SK-N-SH (cell line): ENCODE measurements at regions not wholly inside any gene's neighbourhood (a gene's known extent, or its start where the extent isn't known, plus 50 kb on each side); places are given as distances from the start of the nearest gene placed in this dataset.

Source experiments
- CTCF ChIA-PET: fragments of 300-600, 350-600 bp; formaldehyde crosslinking; extraction: SDS; loops from one replicate; lab custom pipeline; 2021; lab: Yijun Ruan, JAX
- POLR2A ChIA-PET: fragments of 350-600 bp; sonication (Branson Sonifier 250); formaldehyde crosslinking; extraction: SDS; loops from one replicate; lab custom pipeline; 2020; ENCODE audit warnings: antibody characterized with exemption, inconsistent platforms; lab: Yijun Ruan, JAX
- DNase-seq: peaks from one replicate; pipeline ENCODE4 v3.0.0; 2012
- H2AFZ ChIP-seq: fragments of 200-600 bp; sonication (generic); 2 replicates; pipeline ENCODE4 v1.8.1; 2016; ENCODE audit warnings: antibody characterized with exemption, mild to moderate bottlenecking, low read depth
- H3F3A ChIP-seq: fragments of 200-600 bp; sonication (generic); replicated peaks from 2 replicates; pipeline ENCODE3; 2016; ENCODE audit warnings: antibody characterized with exemption, mild to moderate bottlenecking; ENCODE audit not compliant: insufficient read depth
- H3K27ac ChIP-seq, 2 experiments: fragments of 200-500 bp in 1 of 2; fragments of 200-600 bp in 1 of 2; sonication (Bioruptor generic) in 1 of 2; sonication (generic), shearing (Covaris generic) in 1 of 2; 2 replicates each; pipeline versions ENCODE4 v1.5.1 to v1.6.1; 2014 to 2016; ENCODE audit warnings: low read depth in 2 of 2, inconsistent platforms in 1 of 2, low read length in 1 of 2, mild to moderate bottlenecking in 1 of 2, mixed read lengths in 1 of 2
- H3K27me3 ChIP-seq: fragments of 200-600 bp; sonication (generic), shearing (Covaris generic); 2 replicates; pipeline ENCODE4 v1.6.1; 2016; ENCODE audit warnings: mixed run types; ENCODE audit not compliant: insufficient read depth
- H3K36me3 ChIP-seq, 2 experiments: fragments of 200-500 bp in 1 of 2; fragments of 200-600 bp in 1 of 2; sonication (Bioruptor generic) in 1 of 2; sonication (generic) in 1 of 2; replicated peaks in 1 of 2; 2 replicates each; pipeline versions ENCODE3 to v1.5.1; 2014 to 2016; ENCODE audit warnings: low read length in 1 of 2, mild to moderate bottlenecking in 1 of 2; ENCODE audit not compliant: insufficient read depth in 2 of 2, control insufficient read depth in 1 of 2
- H3K4me1 ChIP-seq, 2 experiments: fragments of 200-500 bp in 1 of 2; fragments of 200-600 bp in 1 of 2; sonication (Bioruptor generic) in 1 of 2; sonication (generic), shearing (Covaris generic) in 1 of 2; 2 replicates each; pipeline versions ENCODE4 v1.5.1 to v1.6.1; 2014 to 2016; ENCODE audit warnings: low read depth in 1 of 2, low read length in 1 of 2, mixed run types in 1 of 2; ENCODE audit not compliant: insufficient read depth in 2 of 2, control insufficient read depth in 1 of 2
- H3K4me2 ChIP-seq: fragments of 200-600 bp; sonication (generic), shearing (Covaris generic); 2 replicates; pipeline ENCODE4 v1.6.1; 2017; ENCODE audit warnings: mixed run types
- H3K4me3 ChIP-seq, 2 experiments: fragments of 200-500 bp in 1 of 2; fragments of 200-600 bp in 1 of 2; sonication (Bioruptor generic) in 1 of 2; sonication (generic), shearing (Covaris generic) in 1 of 2; 2 replicates each; pipeline versions ENCODE4 v1.5.1 to v1.8.1; 2014 to 2016; ENCODE audit warnings: low read depth in 2 of 2, inconsistent platforms in 1 of 2, low read length in 1 of 2, mild to moderate bottlenecking in 1 of 2, mixed read lengths in 1 of 2, moderate library complexity in 1 of 2
- H3K79me2 ChIP-seq: fragments of 200-600 bp; sonication (generic); 2 replicates; pipeline ENCODE4 v1.8.1; 2017; ENCODE audit warnings: mild to moderate bottlenecking; ENCODE audit not compliant: insufficient read depth
- H3K9ac ChIP-seq: fragments of 200-600 bp; sonication (generic); 2 replicates; pipeline ENCODE4 v1.6.1; 2017; ENCODE audit warnings: mixed run types
- H3K9me2 ChIP-seq: fragments of 200-600 bp; sonication (generic); 2 replicates; pipeline ENCODE4 v1.6.1; 2017; ENCODE audit warnings: mixed run types
- H3K9me3 ChIP-seq: fragments of 200-600 bp; sonication (generic); 2 replicates; pipeline ENCODE4 v1.6.1; 2017; ENCODE audit warnings: mixed run types, mild to moderate bottlenecking, moderate library complexity
- H4K20me1 ChIP-seq: fragments of 200-600 bp; sonication (generic); 2 replicates; pipeline ENCODE4 v1.6.1; 2017; ENCODE audit warnings: mild to moderate bottlenecking, mixed run types; ENCODE audit not compliant: insufficient read depth
- CHD2 ChIP-seq: fragments of 150-350 bp; IDR thresholded peaks from 2 replicates; pipeline ENCODE4 v1.6.1; 2018; ENCODE audit warnings: low read length; ENCODE audit not compliant: partially characterized antibody
- ELF1 ChIP-seq: IDR thresholded peaks from 2 replicates; pipeline ENCODE4 v1.4.0; 2012
- EZH2phosphoT487 ChIP-seq: fragments of 200-600 bp; sonication (generic); IDR thresholded peaks from 2 replicates; pipeline ENCODE4 v1.6.1; 2017; ENCODE audit warnings: low read depth, mixed run types, mild to moderate bottlenecking, antibody characterized with exemption, moderate library complexity, borderline replicate concordance
- FOXM1 ChIP-seq: IDR thresholded peaks from 2 replicates; pipeline ENCODE4 v1.4.0; 2012; ENCODE audit warnings: low read depth, mild to moderate bottlenecking
- GABPA ChIP-seq: IDR thresholded peaks from 2 replicates; pipeline ENCODE4 v1.4.0; 2012; ENCODE audit warnings: low read depth, mild to moderate bottlenecking
- GATA2 ChIP-seq: sonication (generic); formaldehyde crosslinking; IDR thresholded peaks from 2 replicates; pipeline ENCODE4 v1.5.0; 2020; ENCODE audit warnings: mild to moderate bottlenecking, missing genetic modification reagents
- JUND ChIP-seq: IDR thresholded peaks from 2 replicates; pipeline ENCODE4 v1.4.0; 2012
- MEF2A ChIP-seq: IDR thresholded peaks from 2 replicates; pipeline ENCODE4 v1.4.0; 2012; ENCODE audit warnings: low read depth, borderline replicate concordance
- NRF1 ChIP-seq: IDR thresholded peaks from 2 replicates; pipeline ENCODE4 v1.6.1; 2012; ENCODE audit warnings: low read depth, mild to moderate bottlenecking, low read length
- PBX3 ChIP-seq: IDR thresholded peaks from 2 replicates; pipeline ENCODE4; 2012
- RCOR1 ChIP-seq: fragments of 150-350 bp; IDR thresholded peaks from 2 replicates; pipeline ENCODE4 v1.6.1; 2017; ENCODE audit warnings: antibody characterized with exemption, low read length
- REST ChIP-seq: IDR thresholded peaks from 2 replicates; pipeline ENCODE4 v1.6.1; 2012; ENCODE audit warnings: mild to moderate bottlenecking, low read depth, low read length, moderate library complexity
- RXRA ChIP-seq: IDR thresholded peaks from 2 replicates; pipeline ENCODE4 v1.4.0; 2012; ENCODE audit warnings: low read depth, mild to moderate bottlenecking, borderline replicate concordance
- SIN3A ChIP-seq: IDR thresholded peaks from 2 replicates; pipeline ENCODE4 v1.6.1; 2012; ENCODE audit warnings: low read depth, mild to moderate bottlenecking, low read length, moderate library complexity, borderline replicate concordance
- TAF1 ChIP-seq: IDR thresholded peaks from 2 replicates; pipeline ENCODE4 v1.6.1; 2012; ENCODE audit warnings: low read depth, mild to moderate bottlenecking, low read length, moderate library complexity, borderline replicate concordance
- TCF12 ChIP-seq: IDR thresholded peaks from 2 replicates; pipeline ENCODE4 v1.4.0; 2012
- TEAD4 ChIP-seq: IDR thresholded peaks from 2 replicates; pipeline ENCODE4 v1.4.0; 2012; ENCODE audit warnings: mild to moderate bottlenecking, borderline replicate concordance; ENCODE audit not compliant: insufficient read depth
- USF1 ChIP-seq: IDR thresholded peaks from 2 replicates; pipeline ENCODE4 v1.4.0; 2012; ENCODE audit warnings: low read depth, borderline replicate concordance
- USF2 ChIP-seq: fragments of 150-350 bp; IDR thresholded peaks from 2 replicates; pipeline ENCODE4 v1.6.1; 2017; ENCODE audit warnings: antibody characterized with exemption, low read length, low read depth, borderline replicate concordance
- YY1 ChIP-seq: IDR thresholded peaks from 2 replicates; pipeline ENCODE4 v1.4.0; 2012; ENCODE audit warnings: low read depth, mild to moderate bottlenecking
- WGBS: methylation state at CpG from one replicate; pipeline ENCODE4 v1.1.6; 2017; ENCODE audit warnings: low lambda C conversion rate; 5-methylcytosine and 5-hydroxymethylcytosine counted together

GRCh38 chr12:118841588-118841987 lies 139.8 kb upstream of the SRRM4 start (continued):
- TF ChIP-seq REST (no peak), EZH2phosphoT487 (no peak), GABPA (no peak), ELF1 (no peak), MEF2A (no peak)

GRCh38 chr12:118842866-118843265 lies 138.5 kb upstream of the SRRM4 start:
- ChIA-PET CTCF (interaction anchor here (0.5 to 6.4 kb wide), 4 partner anchors 11 to 450 kb away, joined by 3 to 29 read pairs (median 6); no protein-coding TSS in a partner anchor), POLR2A (no interaction called here)
- no peaks in the 10 kb centered on the region for H3K79me2 ChIP-seq
- H3F3A ChIP-seq = no peaks in the 10 kb centered on the region
- H4K20me1 ChIP-seq = no peaks in the 10 kb centered on the region
- no peak for DNase-seq
- H3K9me2 ChIP-seq = no peaks in the 10 kb centered on the region
- no peak overlapping the region for H3K9ac ChIP-seq
- no peaks in the 10 kb centered on the region for H3K36me3 ChIP-seq
- H3K27me3 ChIP-seq = no peaks in the 10 kb centered on the region
- H3K4me2 ChIP-seq = no peak overlapping the region
- no peaks in the 10 kb centered on the region; a peak in 1 of 4 replicates for H3K4me1 ChIP-seq
- H2AFZ ChIP-seq = no peak overlapping the region
- 25% methylated on average over 1 of the region's 2 CpGs for WGBS
- no peak overlapping the region for H3K27ac ChIP-seq
- H3K4me3 ChIP-seq = no peak overlapping the region
- H3K9me3 ChIP-seq = no peaks in the 10 kb centered on the region
- TF ChIP-seq EZH2phosphoT487 (no peak), GATA2 (CRISPR knock-in tag) (no peak), SIN3A (no peak), RXRA (no peak), USF1 (no peak), PBX3 (no peak), FOXM1 (no peak), NRF1 (no peak), CHD2 (no peak), YY1 (no peak), TCF12 (no peak), REST (no peak), USF2 (no peak), TAF1 (no peak), RCOR1 (no peak), TEAD4 (no peak), ELF1 (no peak), JUND (no peak), MEF2A (no peak)
